HepG2 (cell line): ENCODE measurements at regions not wholly inside any gene's neighbourhood (a gene's known extent, or its start where the extent isn't known, plus 50 kb on each side); places are given as distances from the start of the nearest gene placed in this dataset.

ENCODE experiments used
- ATAC-seq: fragments of 200-7000 bp; cut with Tn5 transposase; 3 replicates; pipeline ENCODE4 v1.9.1; 2020; ENCODE audit warnings: mild to moderate bottlenecking, moderate library complexity
- BruUV-seq: library from RNA; stranded (reverse); fragments of 400-500 nt; replicated peaks from 2 replicates; lab custom pipeline; 2021; lab: Mats Ljungman, UMichigan
- CTCF ChIA-PET: fragments of 300-600 bp; formaldehyde crosslinking; extraction: SDS; loops from one replicate; lab custom pipeline; 2021; ENCODE audit warnings: low total read pairs, inconsistent platforms, low intra/inter-chr PET ratio; lab: Yijun Ruan, JAX
- POLR2A ChIA-PET: fragments of 350-600 bp; sonication (Branson Sonifier 250); formaldehyde crosslinking; loops from one replicate; lab custom pipeline; 2020; ENCODE audit warnings: antibody characterized with exemption, inconsistent platforms; lab: Yijun Ruan, JAX
- DNase-seq: peaks from one replicate; pipeline ENCODE4 v3.0.0-alpha.2; 2015; ENCODE audit warnings: low spot score
- FAIRE-seq: peaks from 3 replicates; lab custom pipeline; 2011; peaks lifted over from hg19 to GRCh38; lab: Jason Lieb, UNC
- H2AFZ ChIP-seq: one replicate; pipeline ENCODE4 v1.6.1; 2011; ENCODE audit warnings: low read length, inconsistent platforms
- H3K27ac ChIP-seq: fragments of 300-600 bp; 3 replicates; pipeline ENCODE4 v1.8.0; 2011; ENCODE audit warnings: mixed run types, mild to moderate bottlenecking, mixed read lengths, low read length, inconsistent platforms; ENCODE audit not compliant: insufficient read depth; ENCODE audit errors: extremely low read length
- H3K27me3 ChIP-seq, 2 experiments: fragments of 200-600 bp in 1 of 2; 2 replicates in 1 of 2; 3 replicates in 1 of 2; pipeline versions ENCODE4 v1.6.0 to v1.8.0; 2011; ENCODE audit warnings: low read length in 2 of 2, mild to moderate bottlenecking in 2 of 2, moderate library complexity in 2 of 2, inconsistent platforms in 1 of 2; ENCODE audit not compliant: insufficient read depth in 2 of 2, control insufficient read depth in 1 of 2
- H3K36me3 ChIP-seq, 2 experiments: fragments of 200-600 bp in 1 of 2; replicated peaks in 1 of 2; 2 replicates in 1 of 2; 3 replicates in 1 of 2; pipeline versions ENCODE4 v1.5.1 to v1.8.0; 2011; ENCODE audit warnings: low read length in 2 of 2, inconsistent platforms in 1 of 2; ENCODE audit not compliant: insufficient read depth in 2 of 2, control insufficient read depth in 1 of 2
- H3K4me1 ChIP-seq: 2 replicates; pipeline ENCODE4 v1.5.1; 2012; ENCODE audit warnings: low read length, inconsistent platforms; ENCODE audit not compliant: insufficient read depth
- H3K4me2 ChIP-seq: 2 replicates; pipeline ENCODE4 v1.6.0; 2011; ENCODE audit warnings: low read depth, low read length, inconsistent platforms
- H3K4me3 ChIP-seq, 3 experiments: fragments of 200-600 bp in 1 of 3; sonication (generic), shearing (Covaris generic) in 1 of 3; replicated peaks in 1 of 3; 2 replicates each; pipeline ENCODE4 v1.5.1; 2011 to 2016; ENCODE audit warnings: low read length in 3 of 3, inconsistent platforms in 2 of 3, low read depth in 2 of 3, mild to moderate bottlenecking in 2 of 3, control low read depth in 1 of 3, mixed read lengths in 1 of 3; ENCODE audit not compliant: insufficient read depth in 1 of 3
- H3K79me2 ChIP-seq: one replicate; pipeline ENCODE4 v1.6.1; 2011; ENCODE audit warnings: low read length, inconsistent platforms; ENCODE audit not compliant: insufficient read depth
- H3K9ac ChIP-seq: 2 replicates; pipeline ENCODE4 v1.6.0; 2011; ENCODE audit warnings: mild to moderate bottlenecking, low read depth, low read length, inconsistent platforms; ENCODE audit not compliant: insufficient read depth
- H3K9me3 ChIP-seq: 2 replicates; pipeline ENCODE4 v1.5.1; 2012; ENCODE audit warnings: mild to moderate bottlenecking, low read length
- H4K20me1 ChIP-seq: 2 replicates; pipeline ENCODE4 v1.6.0; 2011; ENCODE audit warnings: inconsistent platforms, mild to moderate bottlenecking, low read length, moderate library complexity; ENCODE audit not compliant: insufficient read depth
- ETV6 ChIP-seq: sonication (generic); formaldehyde crosslinking; conservative IDR thresholded peaks from 2 replicates; pipeline ENCODE4 v1.4.0; 2020; ENCODE audit warnings: missing genetic modification reagents
- HNRNPUL1 ChIP-seq: fragments of 200-400 bp; formaldehyde crosslinking; IDR thresholded peaks from 2 replicates; pipeline ENCODE4 v1.6.1; 2017; ENCODE audit warnings: low read depth, mild to moderate bottlenecking, low read length, moderate library complexity
- MAFF ChIP-seq: IDR thresholded peaks from 2 replicates; pipeline ENCODE4 v1.6.1; 2011; ENCODE audit warnings: low read depth, low read length, improper control_type of control experiment
- MAFK ChIP-seq, 2 experiments: IDR thresholded peaks in 1 of 2; conservative IDR thresholded peaks in 1 of 2; 2 replicates each; pipeline ENCODE4 v1.6.1; 2011; ENCODE audit warnings: improper control_type of control experiment in 2 of 2, low read length in 2 of 2
- SIX4 ChIP-seq: sonication (generic); formaldehyde crosslinking; IDR thresholded peaks from 2 replicates; pipeline ENCODE4 v1.4.0; 2020; ENCODE audit warnings: missing genetic modification reagents
- ZNF703 ChIP-seq: sonication (generic); formaldehyde crosslinking; IDR thresholded peaks from 2 replicates; pipeline ENCODE4 v1.5.1; 2020; ENCODE audit warnings: missing genetic modification reagents, mild to moderate bottlenecking, moderate library complexity, borderline replicate concordance
- WGBS: methylation state at CpG from one replicate; pipeline ENCODE4 v1.1.6; 2017; ENCODE audit warnings: low lambda C conversion rate; 5-methylcytosine and 5-hydroxymethylcytosine counted together
- in situ Hi-C: cut with HindIII; loops from 2 replicates; pipeline ENCODE4 v1.10.0; 2017; ENCODE audit warnings: low pct_unique_long_range_greater_than_20kb; ENCODE audit not compliant: extremely low pct_ligation_motif_present
- intact Hi-C: fragments of 100-400 bp; cut with micrococcal nuclease; formaldehyde crosslinking; loops from one replicate; pipeline ENCODE4 v1.10.0; 2022; ENCODE audit not compliant: unreplicated experiment
- TF ChIP-seq, protein P1 (sequence below): sonication (generic); formaldehyde crosslinking; IDR thresholded peaks from 2 replicates; pipeline ENCODE4 v1.4.0; 2020; ENCODE audit warnings: missing genetic modification reagents, mild to moderate bottlenecking, borderline replicate concordance

DNA sequence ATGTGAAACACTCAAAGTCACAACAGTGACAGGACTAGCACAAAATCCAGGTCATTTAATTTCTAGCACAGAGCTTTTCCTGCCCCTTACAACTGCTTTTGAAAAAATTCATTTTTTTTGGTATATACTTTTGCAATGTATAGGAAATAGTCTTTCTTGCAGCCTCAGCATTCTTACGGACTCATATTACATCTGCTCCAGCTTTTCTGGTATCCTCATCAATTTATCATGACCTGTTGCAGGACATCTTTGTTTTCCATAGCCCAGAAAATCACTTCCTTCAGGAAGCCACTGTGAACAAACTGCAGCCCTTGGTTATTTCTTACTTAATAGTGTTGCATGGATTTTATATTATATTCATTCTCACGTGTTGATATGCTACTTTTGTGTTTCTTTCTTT lies 347.9 kb upstream of the MTPN start:
- Histone ChIP-seq H3K79me2 (no peaks in the 10 kb centered on the region), H3K4me1 (no peaks in the 10 kb centered on the region), H3K36me3 (no peaks in the 10 kb centered on the region), H4K20me1 (no peaks in the 10 kb centered on the region), H3K4me2 (no peak overlapping the region), H2AFZ (no peak overlapping the region), H3K27me3 (no peaks in the 10 kb centered on the region), H3K9me3 (peaks cover 15% of the 10 kb centered on the region), H3K27ac (no peak overlapping the region), H3K9ac (no peak overlapping the region), H3K4me3 (no peak overlapping the region)
- intact Hi-C loops (no loop called here), in situ Hi-C loops (no loop called here)
- TF ChIP-seq, protein P1, sequence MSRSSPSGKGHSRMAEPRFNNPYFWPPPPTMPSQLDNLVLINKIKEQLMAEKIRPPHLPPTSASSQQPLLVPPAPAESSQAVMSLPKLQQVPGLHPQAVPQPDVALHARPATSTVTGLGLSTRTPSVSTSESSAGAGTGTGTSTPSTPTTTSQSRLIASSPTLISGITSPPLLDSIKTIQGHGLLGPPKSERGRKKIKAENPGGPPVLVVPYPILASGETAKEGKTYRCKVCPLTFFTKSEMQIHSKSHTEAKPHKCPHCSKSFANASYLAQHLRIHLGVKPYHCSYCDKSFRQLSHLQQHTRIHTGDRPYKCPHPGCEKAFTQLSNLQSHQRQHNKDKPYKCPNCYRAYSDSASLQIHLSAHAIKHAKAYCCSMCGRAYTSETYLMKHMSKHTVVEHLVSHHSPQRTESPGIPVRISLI (CRISPR knock-in tag) = no peak
- TF ChIP-seq MAFF (0 out of 2 replicates have a peak, but pooled peaks have one; percentile 7), MAFK (conservative IDR thresholded peaks at IDR 0.05 in 1 of 2, IDR thresholded peaks at IDR 0.05 in 1 of 2; ENCODE audit: low read length in 2 of 2) (peak; percentile 2 to 60; a peak in 2 of 4 replicates)
- WGBS = 5% methylated on average over 2 of the region's 2 CpGs
- DNase-seq (no peak), FAIRE-seq (no peak), ATAC-seq (no peak)
- no TSS peak for BruUV-seq
- CTCF ChIA-PET = no interaction called here
- POLR2A ChIA-PET = no interaction called here

DNA sequence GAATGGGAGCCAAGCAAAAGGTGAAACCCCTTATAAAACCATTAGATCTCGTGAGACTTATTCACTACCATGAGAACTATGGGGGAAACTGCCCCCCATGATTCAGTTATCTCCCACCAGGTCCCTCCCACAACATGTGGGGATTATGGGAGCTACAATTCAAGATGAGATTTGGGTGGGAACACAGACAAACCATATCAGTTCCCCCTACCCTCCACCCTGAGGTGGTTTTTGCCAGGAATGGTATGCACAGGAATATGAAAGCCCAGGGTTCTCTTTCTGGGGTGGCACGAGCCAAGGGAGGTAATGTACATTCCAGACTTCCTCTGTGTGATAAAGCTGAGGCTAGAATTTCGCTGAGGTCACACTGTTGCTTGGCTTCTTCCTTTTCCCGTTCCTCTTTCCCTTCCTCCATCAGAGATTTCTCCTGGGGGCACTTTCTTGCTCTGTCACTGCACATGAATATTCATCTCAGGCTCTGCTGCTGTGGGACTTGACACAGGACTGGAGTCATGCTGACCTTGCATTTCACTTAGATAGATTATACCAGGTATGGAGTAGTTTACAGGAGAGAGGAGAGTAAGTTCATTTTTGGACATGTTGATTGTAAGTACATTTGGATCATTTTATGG lies 347.0 kb upstream of the MTPN start:
- intact Hi-C loops = no loop called here
- no peak overlapping the region for H3K27ac ChIP-seq
- H3K27me3 ChIP-seq = no peaks in the 10 kb centered on the region
- POLR2A ChIA-PET = no interaction called here
- 3% methylated on average over 4 of the region's 4 CpGs for WGBS
- H3K9ac ChIP-seq = no peak overlapping the region
- H3K36me3 ChIP-seq = no peaks in the 10 kb centered on the region
- H2AFZ ChIP-seq = no peak overlapping the region
- no peaks in the 10 kb centered on the region for H3K79me2 ChIP-seq
- in situ Hi-C loops = no loop called here
- CTCF ChIA-PET = no interaction called here
- peaks cover 19% of the 10 kb centered on the region for H3K9me3 ChIP-seq
- H4K20me1 ChIP-seq = no peaks in the 10 kb centered on the region
- no peak for TF ChIP-seq HNRNPUL1
- TF ChIP-seq ZNF703 (CRISPR knock-in tag) = no peak
- peak; percentile 28 to 61; a peak in 2 of 4 replicates for TF ChIP-seq MAFK (conservative IDR thresholded peaks at IDR 0.05 in 1 of 2, IDR thresholded peaks at IDR 0.05 in 1 of 2; ENCODE audit: low read length in 2 of 2)
- no peak for TF ChIP-seq ETV6 (CRISPR knock-in tag)
- TF ChIP-seq SIX4 (CRISPR knock-in tag) = no peak
- peak; percentile 40 for TF ChIP-seq MAFF
- no peak for FAIRE-seq
- no TSS peak for BruUV-seq
- no peak overlapping the region for H3K4me2 ChIP-seq
- ATAC-seq = no peak
- H3K4me1 ChIP-seq = no peaks in the 10 kb centered on the region
- no peak overlapping the region for H3K4me3 ChIP-seq
- no peak for DNase-seq
